ENCODE measurements at regions not wholly inside any gene's neighbourhood (a gene's known extent, or its start where the extent isn't known, plus 50 kb on each side); places are given as distances from the start of the nearest gene placed in this dataset.
A peak's percentile ranks its signal among the peaks of the same experiment; 100 is the strongest.

DNA sequence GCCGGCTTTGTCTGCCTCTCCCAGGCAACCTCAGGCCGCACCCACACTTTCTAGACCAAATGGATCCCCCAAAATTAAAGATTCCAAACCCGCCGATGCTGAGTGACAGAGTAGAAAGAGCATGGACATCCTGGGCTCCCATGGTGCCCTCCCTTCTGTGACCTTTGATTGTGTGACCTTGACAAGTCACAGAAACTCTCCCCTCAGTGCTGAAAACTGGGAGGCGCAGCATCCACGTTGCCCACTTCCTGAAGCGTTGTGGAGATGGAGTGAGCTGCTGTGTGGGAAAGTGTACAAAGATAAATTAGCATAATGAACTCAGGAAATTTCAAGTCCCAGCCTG, 74.4 kb upstream of the MFGE8 start:
- no peak for DNase-seq (ENCODE audit: low read depth)
- H3K4me3 ChIP-seq (ENCODE audit: low read depth, low read length) = no peak overlapping the region
- TF ChIP-seq, protein P1, sequence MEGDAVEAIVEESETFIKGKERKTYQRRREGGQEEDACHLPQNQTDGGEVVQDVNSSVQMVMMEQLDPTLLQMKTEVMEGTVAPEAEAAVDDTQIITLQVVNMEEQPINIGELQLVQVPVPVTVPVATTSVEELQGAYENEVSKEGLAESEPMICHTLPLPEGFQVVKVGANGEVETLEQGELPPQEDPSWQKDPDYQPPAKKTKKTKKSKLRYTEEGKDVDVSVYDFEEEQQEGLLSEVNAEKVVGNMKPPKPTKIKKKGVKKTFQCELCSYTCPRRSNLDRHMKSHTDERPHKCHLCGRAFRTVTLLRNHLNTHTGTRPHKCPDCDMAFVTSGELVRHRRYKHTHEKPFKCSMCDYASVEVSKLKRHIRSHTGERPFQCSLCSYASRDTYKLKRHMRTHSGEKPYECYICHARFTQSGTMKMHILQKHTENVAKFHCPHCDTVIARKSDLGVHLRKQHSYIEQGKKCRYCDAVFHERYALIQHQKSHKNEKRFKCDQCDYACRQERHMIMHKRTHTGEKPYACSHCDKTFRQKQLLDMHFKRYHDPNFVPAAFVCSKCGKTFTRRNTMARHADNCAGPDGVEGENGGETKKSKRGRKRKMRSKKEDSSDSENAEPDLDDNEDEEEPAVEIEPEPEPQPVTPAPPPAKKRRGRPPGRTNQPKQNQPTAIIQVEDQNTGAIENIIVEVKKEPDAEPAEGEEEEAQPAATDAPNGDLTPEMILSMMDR (IDR thresholded peaks at IDR 0.05; ENCODE audit: insufficient read depth, low read depth, low read length) = no peak

DNA sequence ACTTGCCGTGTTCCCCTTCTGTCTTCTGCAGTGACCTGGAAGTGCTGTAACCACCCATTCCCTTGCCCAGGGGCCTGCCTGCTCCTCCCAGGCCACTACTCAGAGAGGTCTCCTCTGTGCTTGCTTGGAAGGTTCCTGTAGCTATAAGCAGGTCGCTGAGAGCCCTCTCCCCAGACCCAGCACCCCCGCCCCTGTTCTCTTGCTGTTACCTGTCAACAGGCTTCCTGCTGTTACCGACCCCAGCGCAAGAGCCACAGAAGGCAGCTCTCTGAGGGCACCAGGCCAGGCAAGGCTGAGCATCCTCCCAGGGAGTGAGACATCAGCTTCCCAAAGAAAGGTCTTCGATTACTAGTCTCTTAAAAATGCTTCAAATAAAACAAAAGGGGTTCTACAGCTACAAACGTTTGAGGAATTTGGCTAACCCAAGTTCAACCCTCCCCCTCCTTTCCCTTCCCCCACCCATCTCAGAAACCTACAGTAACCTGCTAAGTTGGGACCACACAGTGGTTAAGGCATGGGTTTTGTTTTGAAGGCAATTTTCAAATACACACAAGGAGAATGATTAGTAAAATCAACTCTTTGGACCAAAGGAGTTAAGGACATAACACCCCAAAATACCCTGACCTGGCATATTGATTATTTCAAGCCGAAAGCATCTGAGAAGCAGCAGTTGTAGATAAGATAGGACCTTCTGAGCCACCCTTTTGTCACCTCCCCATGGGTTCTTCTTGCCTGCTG, 74.9 kb upstream of the MFGE8 start:
- no peak for DNase-seq (ENCODE audit: low read depth)
- no peak overlapping the region for H3K4me3 ChIP-seq (ENCODE audit: low read depth, low read length)
- TF ChIP-seq, protein P1 (IDR thresholded peaks at IDR 0.05; ENCODE audit: insufficient read depth, low read depth, low read length) = no peak

DNA sequence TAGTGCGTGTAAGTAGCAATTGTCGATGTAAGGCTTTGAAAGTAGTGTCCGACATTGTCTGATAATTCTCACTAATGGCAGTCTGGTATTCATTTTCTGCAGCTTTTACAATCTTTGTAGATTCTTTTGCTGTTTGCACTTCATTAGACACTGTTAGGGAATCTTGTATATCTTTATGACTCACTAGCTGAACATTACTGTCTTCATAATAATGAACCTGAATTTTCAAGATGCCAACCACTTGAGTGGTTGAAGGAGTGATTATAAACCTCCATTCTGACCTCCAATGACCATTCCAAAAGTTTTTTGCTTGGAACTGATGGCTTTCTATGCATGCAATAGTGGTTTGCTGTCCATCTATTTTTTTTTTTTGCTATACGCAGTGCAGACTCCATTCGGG, 76.4 kb upstream of the MFGE8 start:
- peak; percentile 82 for DNase-seq (ENCODE audit: low read depth)
- TF ChIP-seq, protein P1 (IDR thresholded peaks at IDR 0.05; ENCODE audit: insufficient read depth, low read depth, low read length) = no peak
- no peak overlapping the region for H3K4me3 ChIP-seq (ENCODE audit: low read depth, low read length)

DNA sequence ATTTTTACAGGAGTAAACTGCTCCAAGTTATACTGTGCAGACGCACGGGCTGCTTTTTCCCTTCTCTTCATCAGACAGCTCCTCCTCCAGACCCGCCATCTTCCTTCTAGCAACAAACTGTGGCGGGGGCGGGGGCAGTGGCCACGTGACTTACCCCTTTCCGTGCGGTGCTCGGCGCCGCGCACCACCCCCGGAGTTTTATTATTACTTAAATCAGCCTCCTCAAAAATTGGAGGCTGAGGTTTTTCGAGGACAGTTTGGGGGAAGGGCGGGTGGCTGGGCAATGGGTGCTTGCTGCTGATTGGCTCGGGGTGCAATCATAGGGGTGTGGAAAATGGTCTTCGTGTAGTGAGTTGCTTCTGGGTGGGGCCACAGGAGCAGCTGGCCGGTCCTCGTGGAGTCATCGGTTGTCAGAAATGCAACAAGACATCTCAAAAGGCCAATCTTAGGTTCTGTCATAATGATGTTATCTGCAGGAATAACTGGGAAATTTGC, 77.1 kb upstream of the MFGE8 start:
- DNase-seq (ENCODE audit: low read depth) = no peak

DNA sequence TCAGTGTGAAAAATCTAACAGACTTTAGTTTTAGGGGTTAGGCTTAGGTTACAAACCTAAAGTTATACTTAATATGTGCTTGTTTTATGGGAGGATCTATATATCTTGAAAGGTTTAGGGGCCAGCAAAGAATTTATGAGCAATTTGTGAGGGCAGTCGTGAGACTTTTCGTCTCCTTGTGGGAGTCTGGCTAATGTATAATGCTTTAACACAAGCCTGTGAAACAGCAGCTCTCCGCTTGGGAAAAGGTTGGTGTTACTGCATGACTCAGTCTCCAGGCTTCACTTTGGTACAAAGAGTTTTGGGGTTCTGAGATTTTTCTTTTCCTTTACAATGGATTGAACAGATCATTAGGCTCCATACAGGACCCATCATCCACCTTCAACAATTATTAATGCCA, 79.0 kb upstream of the MFGE8 start:
- DNase-seq (ENCODE audit: low read depth) = peak; percentile 89
- TF ChIP-seq, protein P1 (IDR thresholded peaks at IDR 0.05; ENCODE audit: insufficient read depth, low read depth, low read length) = no peak
- no peak overlapping the region for H3K4me3 ChIP-seq (ENCODE audit: low read depth, low read length)

More for the DNA sequence above, 77.1 kb upstream of the MFGE8 start:
- no peak overlapping the region for H3K4me3 ChIP-seq (ENCODE audit: low read depth, low read length)
- TF ChIP-seq, protein P1 (IDR thresholded peaks at IDR 0.05; ENCODE audit: insufficient read depth, low read depth, low read length) = no peak

DNA sequence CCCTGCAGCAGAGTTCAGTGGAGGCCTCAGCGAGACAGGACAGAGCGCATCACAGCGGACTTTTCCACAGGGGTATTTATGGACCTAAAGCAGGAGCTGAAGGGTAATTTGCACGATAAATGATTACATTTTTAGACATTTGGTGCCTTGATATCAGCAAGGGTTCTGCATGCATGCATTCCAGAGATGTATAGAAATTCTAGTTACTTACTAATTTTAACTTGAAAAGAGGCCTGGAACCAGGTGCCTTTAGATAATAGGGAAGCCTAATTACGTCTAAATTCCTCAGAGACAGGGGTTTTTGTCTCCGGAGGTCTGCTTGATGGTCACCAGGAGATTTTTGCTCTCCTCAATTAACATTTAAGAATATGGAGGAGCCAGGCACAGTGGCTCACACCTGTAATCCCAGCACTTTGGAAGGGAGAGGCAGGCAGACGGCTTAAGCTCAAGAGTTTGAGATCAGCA, 79.8 kb upstream of the MFGE8 start:
- TF ChIP-seq, protein P1 (IDR thresholded peaks at IDR 0.05; ENCODE audit: insufficient read depth, low read depth, low read length) = no peak
- DNase-seq (ENCODE audit: low read depth) = no peak

DNA sequence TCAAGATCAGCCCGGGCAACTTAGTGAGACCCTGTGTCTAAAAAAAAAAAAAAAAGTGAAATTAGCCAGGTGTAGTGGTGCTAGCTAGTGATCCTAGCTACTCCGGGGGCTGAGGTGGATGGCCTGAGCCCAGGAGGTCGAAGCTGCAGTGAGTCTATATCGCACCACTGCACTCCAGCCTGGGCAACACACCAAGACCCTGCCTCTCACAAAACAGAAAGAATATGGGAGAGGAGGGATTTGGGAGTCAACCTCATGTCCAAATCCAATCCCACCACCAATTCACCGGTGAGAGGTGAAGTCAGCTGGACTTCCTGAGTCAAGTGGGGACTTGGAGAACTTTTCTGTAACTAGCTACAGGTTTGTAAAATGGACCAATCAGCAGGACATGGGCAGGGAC, 80.5 kb upstream of the MFGE8 start:
- DNase-seq (ENCODE audit: low read depth) = no peak
- TF ChIP-seq, protein P1 (IDR thresholded peaks at IDR 0.05; ENCODE audit: insufficient read depth, low read depth, low read length) = no peak

More for the DNA sequence above, 79.8 kb upstream of the MFGE8 start:
- no peak overlapping the region for H3K4me3 ChIP-seq (ENCODE audit: low read depth, low read length)

More for the DNA sequence above, 80.5 kb upstream of the MFGE8 start:
- H3K4me3 ChIP-seq (ENCODE audit: low read depth, low read length) = no peak overlapping the region

Data from fibroblast of villous mesenchyme (primary cell).